Fibroblast of lung (primary cell): ENCODE measurements at regions not wholly inside any gene's neighbourhood (a gene's known extent, or its start where the extent isn't known, plus 50 kb on each side); places are given as distances from the start of the nearest gene placed in this dataset.

Experiments
- CTCF ChIP-seq, 2 donors: IDR thresholded peaks in 1 of 2; conservative IDR thresholded peaks in 1 of 2; 1 replicate in 1 of 2; 2 replicates in 1 of 2; pipeline ENCODE4 v1.5.1; 2011 to 2012; ENCODE audit warnings: low read length in 2 of 2, control low read depth in 1 of 2, inconsistent platforms in 1 of 2, low read depth in 1 of 2, mild to moderate bottlenecking in 1 of 2
- EZH2 ChIP-seq: IDR thresholded peaks from 2 replicates; pipeline ENCODE4 v1.5.1; 2012; ENCODE audit warnings: low read length, control low read depth, mild to moderate bottlenecking; ENCODE audit errors: missing control alignments

- no peak for TF ChIP-seq CTCF (conservative IDR thresholded peaks at IDR 0.05 in 1 of 2, IDR thresholded peaks at IDR 0.05 in 1 of 2; ENCODE audit: low read depth in 1 of 2, low read length in 2 of 2)
- no peak for TF ChIP-seq EZH2
Measured at GRCh38 chr3:24616110-24616829, 121.6 kb upstream of the THRB start.
